CD4-positive, alpha-beta T cell treated with Interleukin-6 at 100 ng/mL for 8 hours (primary cell): ENCODE measurements at regions not wholly inside any gene's neighbourhood (a gene's known extent, or its start where the extent isn't known, plus 50 kb on each side); places are given as distances from the start of the nearest gene placed in this dataset.

Experiments
- DNase-seq: peaks from one replicate; pipeline ENCODE4 v3.0.0-alpha.2; 2020; ENCODE audit warnings: mixed read lengths, low spot score

- no peak for DNase-seq
These were observed 159.2 kb downstream of the ANKRD60 start for GRCh38 chr20:58069207-58069606.

DNA sequence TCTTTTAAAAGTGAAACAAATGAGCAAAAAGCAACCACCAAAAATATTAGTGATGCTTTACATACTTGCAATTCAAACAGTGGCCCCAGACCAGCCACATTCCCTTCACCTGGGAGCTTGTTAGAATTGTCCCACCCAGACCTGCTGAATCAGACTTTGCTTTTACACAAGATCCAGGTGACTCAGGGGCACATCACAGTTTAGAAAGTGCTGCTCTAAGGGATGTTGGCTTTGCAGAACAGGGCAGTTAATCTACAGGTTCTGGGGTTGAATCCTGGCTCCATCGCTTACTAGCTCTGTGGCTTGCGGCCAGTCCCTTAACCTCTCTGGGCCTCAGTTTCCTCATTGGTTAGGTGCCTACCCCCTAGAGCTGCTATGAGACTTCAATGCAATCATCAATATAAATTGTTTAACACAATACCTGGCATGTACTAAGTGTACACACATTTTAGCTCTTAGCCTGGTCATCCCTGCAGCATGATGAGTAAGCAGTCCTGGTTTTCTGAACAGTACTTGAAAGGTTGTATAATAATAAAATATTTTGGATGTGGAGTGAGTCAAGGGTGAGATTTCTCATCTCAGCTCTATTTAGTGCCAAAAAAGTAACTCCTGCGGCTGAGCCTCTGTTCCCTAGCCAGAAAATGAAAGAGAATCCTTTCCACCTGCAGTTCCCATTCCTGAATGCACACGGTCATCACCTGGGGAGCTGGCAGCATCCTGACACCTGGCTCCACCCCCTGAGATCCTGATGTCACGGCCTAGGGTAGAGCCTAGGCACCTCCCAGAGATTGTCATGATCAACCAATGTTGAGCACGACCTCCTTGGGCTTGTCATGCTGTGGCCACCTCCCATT lies 162.7 kb downstream of the ANKRD60 start:
- DNase-seq = no peak

DNA sequence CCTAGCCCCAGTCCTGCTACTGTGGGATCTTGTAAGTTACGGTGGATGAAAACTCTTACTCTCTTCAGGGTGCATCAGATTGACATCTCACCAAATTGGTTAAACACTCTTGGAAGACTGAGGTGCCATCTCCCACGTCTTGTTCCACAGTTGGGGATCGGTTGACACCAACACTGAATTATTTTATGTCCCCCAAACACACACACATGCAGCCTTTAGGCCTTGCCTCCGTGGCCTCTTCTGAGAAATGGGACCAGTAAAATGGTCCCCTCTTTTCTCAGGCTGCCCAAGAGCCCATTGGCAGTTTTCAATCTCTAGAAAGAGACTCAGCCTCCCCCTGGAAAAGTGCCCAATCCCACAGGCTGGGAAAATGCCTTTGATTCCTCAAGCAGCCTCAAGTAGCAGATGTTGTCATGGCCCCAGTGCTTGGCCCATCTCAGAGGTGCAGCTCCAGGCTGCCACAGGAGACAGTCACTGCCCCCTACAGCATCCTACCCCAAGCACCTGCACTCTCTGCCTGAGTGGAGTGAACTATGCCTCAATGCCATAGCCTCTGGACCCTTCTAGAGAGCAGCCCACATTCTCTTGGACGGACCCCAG lies 163.9 kb downstream of the ANKRD60 start:
- DNase-seq = no peak

GRCh38 chr20:58059260-58059544 lies 169.3 kb downstream of the ANKRD60 start:
- no peak for DNase-seq

DNA sequence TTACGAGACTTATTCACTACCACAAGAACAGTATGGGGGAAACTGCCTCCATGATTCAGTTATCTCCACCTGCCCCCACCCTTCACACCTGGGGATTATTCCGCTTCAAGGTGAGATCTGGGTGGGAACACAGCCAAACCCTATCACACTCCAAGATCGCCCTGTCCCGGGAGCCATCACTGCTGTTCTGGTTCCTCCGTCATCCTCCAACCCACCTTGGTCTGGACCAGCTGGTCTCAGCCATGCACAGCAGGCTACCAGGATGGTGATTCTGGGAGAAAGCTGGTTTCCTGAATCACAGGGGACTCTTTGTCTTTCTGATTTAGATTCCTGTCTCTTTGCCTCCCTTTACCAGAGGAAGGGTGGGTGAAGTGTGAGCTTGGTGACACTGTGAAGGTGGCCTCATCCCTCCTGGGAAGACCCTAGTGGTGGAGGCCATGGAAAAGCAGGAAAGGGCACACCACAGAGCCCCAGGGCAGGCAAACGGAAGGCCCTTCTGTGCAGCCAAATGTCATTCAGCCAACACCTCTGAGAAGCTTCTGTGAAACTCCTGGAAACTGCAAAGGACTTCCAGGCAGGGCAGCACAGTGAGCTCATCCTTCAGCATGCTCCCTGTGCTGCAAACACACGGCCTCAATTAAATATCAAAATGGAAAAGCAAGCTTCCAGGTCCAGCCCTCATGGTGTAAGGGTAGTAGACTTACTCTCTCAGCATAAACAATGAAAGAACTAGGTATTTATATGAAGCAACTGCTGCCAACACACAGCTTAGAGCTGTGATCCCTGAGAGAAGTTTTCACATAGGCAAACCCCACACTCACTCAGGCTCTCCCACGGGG lies 169.8 kb downstream of the ANKRD60 start:
- DNase-seq = no peak

DNA sequence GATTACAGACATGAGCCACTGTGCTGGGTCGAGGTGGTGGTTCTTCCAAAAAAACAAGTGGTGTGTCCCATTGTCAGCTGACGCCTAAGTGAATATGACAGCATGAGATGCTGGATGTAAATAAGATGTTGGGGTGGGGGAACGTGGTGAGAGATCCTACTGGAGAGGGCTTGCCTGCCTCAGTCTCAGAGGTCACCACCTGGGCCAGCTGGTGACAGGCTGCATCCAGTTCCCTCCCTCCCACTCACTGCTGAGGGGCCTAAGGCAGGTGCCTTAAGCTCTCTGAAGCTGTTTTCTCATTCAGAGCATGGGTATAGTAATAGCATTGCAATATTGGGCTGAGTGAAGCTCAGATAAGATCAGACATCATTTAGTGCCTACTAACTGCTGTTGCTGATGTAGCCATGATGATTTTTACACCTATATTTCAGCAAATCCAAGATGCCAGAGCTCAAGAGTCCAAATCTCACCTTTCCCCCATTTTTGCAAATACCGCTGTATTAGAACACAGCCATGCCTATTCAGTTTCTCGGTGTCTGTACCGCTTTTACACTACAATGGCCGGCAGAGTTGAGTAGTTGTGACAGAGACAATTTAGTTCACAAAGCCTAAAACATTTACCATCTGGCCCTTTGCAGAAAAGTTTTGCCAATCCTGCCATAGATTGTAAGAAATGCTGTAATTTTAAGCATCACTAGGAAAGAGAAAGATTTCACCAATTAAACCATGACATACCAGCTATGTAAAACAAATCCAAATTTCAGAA lies 171.3 kb downstream of the ANKRD60 start:
- no peak for DNase-seq

- no peak for DNase-seq
These were observed 172.3 kb downstream of the ANKRD60 start for GRCh38 chr20:58056021-58056591.

- DNase-seq = no peak
These were observed 173.6 kb downstream of the ANKRD60 start for GRCh38 chr20:58054780-58055373.

DNA sequence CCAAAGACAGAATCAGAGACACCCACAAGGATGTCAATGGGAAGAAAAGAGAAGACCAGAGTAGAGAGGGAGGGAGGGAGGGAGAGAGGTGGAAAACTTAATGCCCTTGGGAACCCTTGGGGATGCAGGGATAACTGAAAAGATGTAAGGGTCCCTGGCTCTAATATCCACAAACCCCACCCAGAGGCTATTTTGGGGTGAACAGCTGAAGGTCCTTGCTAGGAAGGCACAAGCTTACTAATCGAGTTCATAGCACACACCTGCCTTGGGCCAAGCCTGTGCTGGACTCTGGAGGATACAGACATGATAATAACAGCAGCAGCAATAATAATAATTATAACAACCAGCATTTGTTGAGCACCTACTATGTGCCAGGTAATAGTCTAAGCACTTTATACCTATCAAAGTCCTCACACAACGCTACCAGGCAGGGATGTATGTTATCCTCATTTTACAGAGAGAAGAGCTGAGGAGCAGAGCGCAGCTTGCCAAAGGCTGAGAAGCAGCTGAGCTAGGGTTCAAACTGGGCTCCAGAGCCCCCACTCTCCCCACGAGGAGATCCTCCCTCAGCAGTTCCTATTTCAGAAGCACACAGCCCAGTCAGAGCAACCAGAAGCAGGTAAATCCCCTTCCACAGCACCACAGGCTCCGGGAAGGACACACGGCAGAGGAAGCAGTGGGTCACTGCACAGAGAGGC lies 174.2 kb downstream of the ANKRD60 start:
- no peak for DNase-seq

- DNase-seq = no peak
These were observed 174.9 kb downstream of the ANKRD60 start for GRCh38 chr20:58053391-58054055.

GRCh38 chr20:58051367-58051766 lies 177.1 kb downstream of the ANKRD60 start:
- no peak for DNase-seq

DNA sequence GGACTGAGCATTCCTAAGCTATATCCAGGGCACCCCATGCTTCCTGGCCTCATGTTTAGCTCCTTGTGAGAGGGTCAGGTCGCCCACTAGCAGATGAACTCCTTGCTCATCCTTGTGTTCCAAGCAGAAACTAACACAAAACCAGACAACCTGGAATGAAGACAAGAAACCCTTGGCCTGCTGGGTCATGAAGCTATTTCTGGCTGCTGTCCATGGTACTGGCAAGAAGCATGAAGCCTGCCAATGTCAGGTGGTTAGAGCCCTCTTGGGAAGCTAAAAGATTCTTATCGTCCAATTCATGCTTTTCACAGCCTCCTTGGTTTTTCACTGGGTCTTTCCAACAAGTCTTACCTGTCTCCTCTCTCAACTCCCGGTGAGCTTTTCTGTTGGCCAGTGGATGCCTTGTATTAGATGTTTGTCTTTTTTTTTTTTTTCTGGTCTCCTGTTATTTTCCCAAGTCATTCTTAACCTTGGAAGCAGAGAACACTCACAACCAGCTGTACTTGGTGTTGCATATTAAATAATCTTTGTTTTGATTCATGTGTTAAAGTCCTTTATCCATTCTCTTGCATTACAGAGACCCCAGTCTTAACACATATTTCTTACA lies 180.3 kb downstream of the ANKRD60 start:
- DNase-seq = no peak

GRCh38 chr20:58046311-58046710 lies 182.1 kb downstream of the ANKRD60 start:
- no peak for DNase-seq

GRCh38 chr20:58045579-58045978 lies 182.9 kb downstream of the ANKRD60 start:
- no peak for DNase-seq

- DNase-seq = no peak
These were observed 183.4 kb downstream of the ANKRD60 start for GRCh38 chr20:58044931-58045555.

DNA sequence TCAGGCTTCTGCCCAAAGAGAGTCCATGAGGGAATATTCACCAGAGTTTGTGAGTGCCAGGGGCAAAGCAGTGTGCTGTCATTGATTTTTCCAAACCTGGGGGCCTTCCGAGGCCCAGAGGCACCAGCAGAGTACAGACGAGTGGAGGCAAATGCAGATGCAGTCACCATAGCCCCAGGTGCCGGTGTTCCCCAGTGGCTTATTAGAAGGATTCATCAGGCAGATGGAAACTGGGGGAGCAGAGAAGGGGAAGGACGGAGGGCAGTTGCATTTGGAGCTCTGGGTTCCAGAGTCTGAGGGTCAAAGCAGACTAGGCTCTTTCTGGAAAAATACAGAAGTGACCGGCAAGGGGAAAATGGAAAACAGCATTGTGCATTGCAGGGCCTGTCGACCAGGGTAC lies 184.2 kb downstream of the ANKRD60 start:
- no peak for DNase-seq

DNA sequence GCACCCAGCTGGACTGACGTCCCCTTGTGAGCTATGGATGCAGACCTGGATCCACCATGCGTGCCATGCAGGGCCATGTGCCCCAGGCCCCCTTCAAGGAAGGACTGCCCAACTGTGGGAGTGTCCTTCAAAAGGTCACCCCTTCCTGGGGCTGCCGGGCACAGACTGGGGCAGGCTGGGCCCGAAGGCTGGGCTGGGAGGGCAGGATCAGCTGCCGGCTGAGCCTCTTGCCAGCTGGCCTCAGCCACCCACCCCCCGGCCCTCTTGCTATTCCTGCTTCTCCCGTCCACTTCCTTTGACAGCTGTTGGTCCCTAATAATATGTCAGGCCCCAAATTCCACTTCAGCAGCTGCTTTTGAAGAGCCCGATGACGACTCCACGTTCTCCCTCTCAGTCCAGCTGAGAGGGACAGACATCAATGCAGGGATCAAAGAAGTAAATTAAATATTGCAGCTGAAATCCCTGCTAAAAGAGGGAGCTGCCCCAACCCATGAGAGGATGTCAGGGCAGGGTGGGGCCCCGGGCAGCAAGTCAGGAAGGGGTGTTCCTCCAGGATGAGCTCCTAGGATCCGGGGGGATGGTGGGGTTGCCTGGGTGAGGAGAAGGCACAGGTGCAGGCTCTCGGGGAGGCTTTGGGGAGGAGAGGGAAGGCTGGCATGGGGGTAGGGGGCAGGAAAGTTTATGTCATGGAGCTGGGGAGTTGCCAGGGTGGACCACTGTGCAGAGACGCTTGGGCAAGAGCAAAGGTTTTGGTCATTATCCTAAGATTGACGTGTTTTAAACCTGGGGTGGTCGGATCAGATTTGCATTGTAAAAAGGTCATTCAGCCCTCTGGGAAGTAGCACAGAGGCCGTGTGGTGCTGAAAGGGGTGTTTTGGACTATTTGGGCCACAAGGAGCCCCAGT lies 185.0 kb downstream of the ANKRD60 start:
- DNase-seq = no peak

GRCh38 chr20:58042591-58042990 lies 185.9 kb downstream of the ANKRD60 start:
- DNase-seq = no peak
